CD4-positive, alpha-beta T cell (primary cell): ENCODE measurements at regions not wholly inside any gene's neighbourhood (a gene's known extent, or its start where the extent isn't known, plus 50 kb on each side); places are given as distances from the start of the nearest gene placed in this dataset.

ENCODE experiments used
- ATAC-seq: fragments of 200-7000 bp; cut with Tn5 transposase; one replicate; pipeline ENCODE4 v1.10.0; 2022; ENCODE audit warnings: mild to moderate bottlenecking; ENCODE audit not compliant: poor library complexity
- CTCF ChIA-PET: fragments of 350-600 bp; sonication (Branson Sonifier 250); formaldehyde crosslinking; loops from one replicate; lab custom pipeline; 2021; ENCODE audit warnings: antibody characterized with exemption, inconsistent platforms; lab: Charles Lee
- POLR2A ChIA-PET: fragments of 350-600 bp; sonication (Branson Sonifier 250); formaldehyde crosslinking; loops from one replicate; lab custom pipeline; 2021; ENCODE audit warnings: antibody characterized with exemption, inconsistent platforms; lab: Charles Lee
- DNase-seq, 14 experiments: peaks; one replicate each; pipeline ENCODE4 v3.0.0-alpha.2; 2013 to 2020; ENCODE audit warnings: mixed read lengths in 2 of 14
- H3K27ac ChIP-seq, 2 donors: one replicate each; pipeline versions ENCODE4 v1.5.1 to v1.7.0; 2013; ENCODE audit warnings: low read length in 2 of 2, low read depth in 1 of 2, mild to moderate bottlenecking in 1 of 2
- H3K27me3 ChIP-seq, 2 experiments: 1 replicate in 1 of 2; 2 replicates in 1 of 2; pipeline versions ENCODE4 v1.6.1 to v1.7.0; 2013; ENCODE audit warnings: low read length in 2 of 2, control low read depth in 1 of 2, mild to moderate bottlenecking in 1 of 2, moderate library complexity in 1 of 2; ENCODE audit not compliant: insufficient read depth in 2 of 2, control insufficient read depth in 1 of 2
- H3K36me3 ChIP-seq: one replicate; pipeline ENCODE4 v1.6.1; 2013; ENCODE audit warnings: low read length, control low read depth; ENCODE audit not compliant: insufficient read depth
- H3K4me1 ChIP-seq: one replicate; pipeline ENCODE4 v1.6.1; 2013; ENCODE audit warnings: low read length, control low read depth; ENCODE audit not compliant: insufficient read depth
- H3K4me3 ChIP-seq: one replicate; pipeline ENCODE4 v1.5.1; 2013; ENCODE audit warnings: mild to moderate bottlenecking, low read length, moderate library complexity
- H3K9me3 ChIP-seq, 2 experiments: 1 replicate in 1 of 2; 2 replicates in 1 of 2; pipeline versions ENCODE4 v1.6.1 to v1.7.0; 2013; ENCODE audit warnings: low read length in 2 of 2, mild to moderate bottlenecking in 2 of 2, control low read depth in 1 of 2, moderate library complexity in 1 of 2; ENCODE audit not compliant: control insufficient read depth in 1 of 2, insufficient read depth in 1 of 2
- H3K27ac Mint-ChIP-seq: one replicate; pipeline ENCODE4 v1.8.0; 2020; ENCODE audit warnings: mixed read lengths
- H3K27me3 Mint-ChIP-seq: one replicate; pipeline ENCODE4 v1.8.0; 2021; ENCODE audit warnings: mixed read lengths
- H3K36me3 Mint-ChIP-seq: one replicate; pipeline ENCODE4 v1.8.0; 2021; ENCODE audit warnings: low read depth, mixed read lengths
- H3K4me1 Mint-ChIP-seq: one replicate; pipeline ENCODE4 v1.8.0; 2021; ENCODE audit warnings: low read depth, mixed read lengths
- H3K4me3 Mint-ChIP-seq: one replicate; pipeline ENCODE4 v1.8.0; 2020; ENCODE audit warnings: mild to moderate bottlenecking, mixed read lengths
- H3K9me3 Mint-ChIP-seq: one replicate; pipeline ENCODE4 v1.8.0; 2020; ENCODE audit warnings: mixed read lengths
- CTCF ChIP-seq: fragments of 200-600 bp; IDR thresholded peaks from one replicate; pipeline ENCODE4 v1.8.0; 2022; ENCODE audit warnings: antibody characterized with exemption, mild to moderate bottlenecking
- intact Hi-C, 2 experiments: fragments of 100-400 bp; cut with DNase I in 1 of 2; cut with micrococcal nuclease in 1 of 2; formaldehyde crosslinking; loops; one replicate each; pipeline versions ENCODE4 v1.15.1 to v1.9.0; 2023 to 2025; cut with DNase I, micrococcal nuclease

GRCh38 chr1:199693724-199694123, 333.8 kb upstream of the NR5A2 start:
- TF ChIP-seq CTCF = no peak
- no peaks in the 10 kb centered on the region for H3K4me1 Mint-ChIP-seq
- H3K27me3 Mint-ChIP-seq = peaks cover 21% of the 10 kb centered on the region
- Histone ChIP-seq H3K36me3 (no peaks in the 10 kb centered on the region), H3K27me3 (peaks cover 5 to 9% of the 10 kb centered on the region in 2 experiments), H3K4me1 (no peaks in the 10 kb centered on the region), H3K9me3 (no peaks in the 10 kb centered on the region), H3K4me3 (no peak overlapping the region), H3K27ac (no peak overlapping the region)
- ATAC-seq (no peak), DNase-seq (no peak)
- H3K9me3 Mint-ChIP-seq = no peaks in the 10 kb centered on the region
- H3K36me3 Mint-ChIP-seq = no peaks in the 10 kb centered on the region
- H3K27ac Mint-ChIP-seq = no peak overlapping the region
- ChIA-PET POLR2A (no interaction called here), CTCF (no interaction called here)
- no peak overlapping the region for H3K4me3 Mint-ChIP-seq
- intact Hi-C loops = no loop called here

GRCh38 chr1:199696225-199696624, 331.3 kb upstream of the NR5A2 start:
- H3K9me3 Mint-ChIP-seq = no peaks in the 10 kb centered on the region
- no peaks in the 10 kb centered on the region for H3K36me3 Mint-ChIP-seq
- H3K4me3 Mint-ChIP-seq = no peak overlapping the region
- peaks cover 4 to 9% of the 10 kb centered on the region in 2 experiments for H3K27me3 ChIP-seq
- no peak for ATAC-seq
- H3K4me1 Mint-ChIP-seq = no peaks in the 10 kb centered on the region
- no peaks in the 10 kb centered on the region for H3K36me3 ChIP-seq
- no peaks in the 10 kb centered on the region for H3K9me3 ChIP-seq
- POLR2A ChIA-PET = no interaction called here
- no peak overlapping the region for H3K27ac Mint-ChIP-seq
- no peak for DNase-seq
- no peak overlapping the region for H3K27ac ChIP-seq
- H3K4me3 ChIP-seq = no peak overlapping the region
- CTCF ChIA-PET = no interaction called here
- no peak for TF ChIP-seq CTCF
- peaks cover 21% of the 10 kb centered on the region for H3K27me3 Mint-ChIP-seq
- intact Hi-C loops = no loop called here
- no peaks in the 10 kb centered on the region for H3K4me1 ChIP-seq

GRCh38 chr1:199698222-199698621, 329.3 kb upstream of the NR5A2 start:
- CTCF ChIA-PET = no interaction called here
- no peak overlapping the region for H3K27ac Mint-ChIP-seq
- no peak for ATAC-seq

More at GRCh38 chr1:199698222-199698621, 329.3 kb upstream of the NR5A2 start:
- DNase-seq = no peak
- H3K36me3 Mint-ChIP-seq = no peaks in the 10 kb centered on the region
- Histone ChIP-seq H3K36me3 (no peaks in the 10 kb centered on the region), H3K27ac (no peak overlapping the region), H3K4me3 (no peak overlapping the region), H3K4me1 (no peaks in the 10 kb centered on the region), H3K9me3 (no peaks in the 10 kb centered on the region), H3K27me3 (peaks cover 0 to 9% of the 10 kb centered on the region in 2 experiments)
- H3K27me3 Mint-ChIP-seq = peaks cover 19% of the 10 kb centered on the region
- no peaks in the 10 kb centered on the region for H3K9me3 Mint-ChIP-seq
- H3K4me1 Mint-ChIP-seq = no peaks in the 10 kb centered on the region
- no peak for TF ChIP-seq CTCF
- intact Hi-C loops = no loop called here
- POLR2A ChIA-PET = no interaction called here
- no peak overlapping the region for H3K4me3 Mint-ChIP-seq
